Naive thymus-derived CD8-positive, alpha-beta T cell (primary cell): ENCODE measurements at regions not wholly inside any gene's neighbourhood (a gene's known extent, or its start where the extent isn't known, plus 50 kb on each side); places are given as distances from the start of the nearest gene placed in this dataset.

Experiments used
- ATAC-seq, 2 donors: fragments of 150-1000 bp; cut with Tn5 transposase in 1 of 2; sonication (Bioruptor Pico), chemical (Tn5 transposase) in 1 of 2; 1 replicate in 1 of 2; 2 replicates in 1 of 2; pipeline ENCODE4 v1.10.0; 2021; ENCODE audit warnings: mild to moderate bottlenecking in 2 of 2, moderate library complexity in 2 of 2
- POLR2A ChIA-PET: fragments of 350-600 bp; sonication (Branson Sonifier 250); formaldehyde crosslinking; loops from one replicate; lab custom pipeline; 2021; ENCODE audit warnings: antibody characterized with exemption; lab: Charles Lee
- DNase-seq, 10 donors: peaks; one replicate each; pipeline versions ENCODE4 v3.0.0 to v3.0.0-alpha.2; 2020 to 2022
- H3K27ac Mint-ChIP-seq, 10 donors: one replicate each; pipeline ENCODE4 v1.8.0; 2020 to 2022; ENCODE audit warnings: mild to moderate bottlenecking in 10 of 10, mixed read lengths in 10 of 10, moderate library complexity in 4 of 10, inconsistent platforms in 1 of 10
- H3K27me3 Mint-ChIP-seq, 5 donors: one replicate each; pipeline ENCODE4 v1.8.0; 2021 to 2022; ENCODE audit warnings: mixed read lengths in 5 of 5
- H3K36me3 Mint-ChIP-seq, 3 donors: one replicate each; pipeline ENCODE4 v1.8.0; 2020 to 2022; ENCODE audit warnings: mixed read lengths in 3 of 3, mild to moderate bottlenecking in 2 of 3, inconsistent platforms in 1 of 3
- H3K4me1 Mint-ChIP-seq, 4 donors: one replicate each; pipeline ENCODE4 v1.8.0; 2021 to 2022; ENCODE audit warnings: mixed read lengths in 4 of 4
- H3K4me3 Mint-ChIP-seq, 10 donors: one replicate each; pipeline ENCODE4 v1.8.0; 2020 to 2022; ENCODE audit warnings: mild to moderate bottlenecking in 10 of 10, mixed read lengths in 10 of 10, moderate library complexity in 6 of 10, inconsistent platforms in 1 of 10
- H3K9me3 Mint-ChIP-seq, 9 donors: one replicate each; pipeline ENCODE4 v1.8.0; 2020 to 2022; ENCODE audit warnings: mixed read lengths in 9 of 9, mild to moderate bottlenecking in 3 of 9, inconsistent platforms in 1 of 9, moderate library complexity in 1 of 9

DNA sequence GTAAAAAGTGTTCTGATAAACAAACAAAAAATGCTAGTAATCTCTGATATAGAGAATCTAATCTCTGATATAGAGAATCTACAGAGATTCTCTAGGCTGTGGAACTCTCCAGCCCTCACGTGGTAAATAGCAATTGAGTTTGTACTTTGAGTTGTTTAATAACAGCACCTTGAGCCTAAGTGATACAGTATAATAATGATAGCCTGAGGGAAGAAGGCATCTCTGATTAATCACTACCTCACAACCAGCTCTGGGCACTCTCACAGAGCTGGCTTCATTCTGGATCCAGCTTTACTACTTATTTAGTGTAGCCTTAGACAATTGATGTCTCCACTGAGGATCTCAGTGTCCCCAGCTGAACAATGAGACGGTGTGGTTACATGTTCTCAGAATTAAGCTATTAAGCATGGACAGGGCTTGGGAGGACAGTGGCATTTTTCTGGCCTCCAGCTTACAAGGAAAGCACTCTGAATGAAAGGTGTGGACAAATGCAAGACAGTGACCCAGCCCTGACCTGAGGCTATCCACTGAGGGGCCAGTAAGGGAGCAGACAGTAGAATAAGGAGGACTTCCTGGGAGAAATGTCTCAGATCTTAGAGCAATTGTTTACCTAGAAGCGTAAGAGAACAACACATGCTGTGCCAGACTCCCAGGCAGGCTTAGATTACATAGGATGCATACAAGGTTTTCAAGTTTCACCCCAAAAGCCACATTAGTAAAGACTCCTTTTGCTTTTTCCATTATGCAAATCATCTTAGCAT, 88.7 kb upstream of the DRD2 start:
- ATAC-seq = no peak
- peaks cover 5 to 38% (median 17%) of the 10 kb centered on the region in 5 donors for H3K27me3 Mint-ChIP-seq
- no peaks in the 10 kb centered on the region for H3K4me1 Mint-ChIP-seq
- POLR2A ChIA-PET = no interaction called here
- H3K4me3 Mint-ChIP-seq = no peak overlapping the region
- H3K36me3 Mint-ChIP-seq = no peaks in the 10 kb centered on the region
- H3K27ac Mint-ChIP-seq = no peak overlapping the region
- DNase-seq = no peak
- no peaks in the 10 kb centered on the region for H3K9me3 Mint-ChIP-seq

DNA sequence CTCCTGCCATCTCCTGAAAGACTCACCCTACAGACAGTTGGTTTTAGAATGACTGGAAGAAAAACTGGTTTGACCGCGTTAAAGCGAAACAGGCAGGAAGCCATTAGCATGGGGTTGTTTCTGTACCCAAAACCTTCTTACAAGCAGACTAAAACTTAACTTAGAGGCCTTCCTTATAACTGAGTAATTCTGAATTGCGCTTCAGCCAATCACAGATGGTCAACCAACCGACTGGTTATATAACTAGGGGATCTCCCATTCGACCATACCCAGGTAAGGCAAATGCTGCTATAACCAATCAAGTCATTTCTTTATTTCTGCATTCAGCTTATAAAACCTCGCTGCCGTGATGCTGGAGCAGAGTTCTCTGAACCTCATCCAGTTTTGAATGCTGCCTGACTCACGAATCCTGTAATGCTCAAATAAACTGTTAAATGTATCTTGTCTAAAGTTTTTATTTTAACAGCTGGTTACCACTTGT, 87.8 kb upstream of the DRD2 start:
- H3K36me3 Mint-ChIP-seq = no peaks in the 10 kb centered on the region
- H3K4me1 Mint-ChIP-seq = no peaks in the 10 kb centered on the region
- no peaks in the 10 kb centered on the region for H3K9me3 Mint-ChIP-seq
- ATAC-seq (no peak), DNase-seq (no peak)
- no peak overlapping the region for H3K4me3 Mint-ChIP-seq
- POLR2A ChIA-PET = no interaction called here
- no peak overlapping the region for H3K27ac Mint-ChIP-seq
- peaks cover 5 to 36% (median 14%) of the 10 kb centered on the region in 5 donors for H3K27me3 Mint-ChIP-seq

GRCh38 chr11:113562576-113562975, 87.4 kb upstream of the DRD2 start:
- Mint-ChIP-seq H3K27ac (no peak overlapping the region), H3K9me3 (no peaks in the 10 kb centered on the region), H3K4me1 (no peaks in the 10 kb centered on the region), H3K36me3 (no peaks in the 10 kb centered on the region), H3K27me3 (peaks cover 5 to 31% (median 11%) of the 10 kb centered on the region in 5 donors), H3K4me3 (no peak overlapping the region)
- POLR2A ChIA-PET = no interaction called here
- ATAC-seq = no peak
- DNase-seq = no peak

- Mint-ChIP-seq H3K27me3 (peaks cover 0 to 14% (median 2%) of the 10 kb centered on the region in 5 donors), H3K27ac (no peak overlapping the region), H3K9me3 (no peaks in the 10 kb centered on the region), H3K4me3 (no peak overlapping the region), H3K4me1 (no peaks in the 10 kb centered on the region), H3K36me3 (no peaks in the 10 kb centered on the region)
- ATAC-seq = no peak
- POLR2A ChIA-PET = no interaction called here
- no peak for DNase-seq
Measured at GRCh38 chr11:113557926-113558325, 82.7 kb upstream of the DRD2 start.

- Mint-ChIP-seq H3K4me1 (no peaks in the 10 kb centered on the region), H3K4me3 (no peak overlapping the region), H3K27me3 (peaks cover 3 to 30% (median 6%) of the 10 kb centered on the region in 5 donors), H3K9me3 (no peaks in the 10 kb centered on the region), H3K27ac (no peak overlapping the region), H3K36me3 (no peaks in the 10 kb centered on the region)
- DNase-seq (no peak), ATAC-seq (no peak)
- POLR2A ChIA-PET = no interaction called here
Measured at GRCh38 chr11:113556036-113556435, 80.8 kb upstream of the DRD2 start.

GRCh38 chr11:113555071-113555619, 79.9 kb upstream of the DRD2 start:
- Mint-ChIP-seq H3K27me3 (peaks cover 7 to 39% (median 9%) of the 10 kb centered on the region in 5 donors), H3K4me1 (no peaks in the 10 kb centered on the region), H3K9me3 (no peaks in the 10 kb centered on the region), H3K36me3 (no peaks in the 10 kb centered on the region), H3K4me3 (no peak overlapping the region), H3K27ac (no peak overlapping the region)
- POLR2A ChIA-PET = no interaction called here
- ATAC-seq (no peak), DNase-seq (no peak)

DNA sequence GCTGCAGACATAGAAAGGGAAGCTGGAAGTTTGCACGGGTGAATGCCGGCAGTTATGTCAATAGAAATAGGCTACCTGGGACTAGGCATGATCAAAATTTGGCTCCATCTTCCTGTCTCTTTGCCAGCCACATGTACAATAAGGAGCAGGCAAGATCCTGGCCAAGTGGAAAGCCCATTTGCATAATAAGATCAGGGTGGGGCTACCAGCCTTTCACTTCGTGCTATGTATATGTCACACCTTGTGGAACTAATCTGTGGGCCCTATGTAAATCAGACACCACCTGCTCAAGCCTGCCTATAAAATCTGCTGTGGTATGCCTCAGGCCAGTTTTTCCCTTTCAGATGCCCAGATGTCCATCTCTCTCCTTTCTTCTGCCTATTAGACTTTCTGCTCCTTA, 79.3 kb upstream of the DRD2 start:
- Mint-ChIP-seq H3K4me3 (no peak overlapping the region), H3K36me3 (no peaks in the 10 kb centered on the region), H3K27ac (no peak overlapping the region), H3K9me3 (no peaks in the 10 kb centered on the region), H3K4me1 (no peaks in the 10 kb centered on the region), H3K27me3 (peaks cover 7 to 45% (median 13%) of the 10 kb centered on the region in 5 donors)
- POLR2A ChIA-PET = no interaction called here
- DNase-seq (no peak), ATAC-seq (no peak)

GRCh38 chr11:113553915-113554314, 78.7 kb upstream of the DRD2 start:
- no peak overlapping the region for H3K4me3 Mint-ChIP-seq
- no peak for DNase-seq
- no peaks in the 10 kb centered on the region for H3K4me1 Mint-ChIP-seq
- no peak for ATAC-seq
- no peaks in the 10 kb centered on the region for H3K9me3 Mint-ChIP-seq
- no peak overlapping the region for H3K27ac Mint-ChIP-seq
- POLR2A ChIA-PET = no interaction called here
- peaks cover 8 to 51% (median 18%) of the 10 kb centered on the region in 5 donors for H3K27me3 Mint-ChIP-seq
- no peaks in the 10 kb centered on the region for H3K36me3 Mint-ChIP-seq

DNA sequence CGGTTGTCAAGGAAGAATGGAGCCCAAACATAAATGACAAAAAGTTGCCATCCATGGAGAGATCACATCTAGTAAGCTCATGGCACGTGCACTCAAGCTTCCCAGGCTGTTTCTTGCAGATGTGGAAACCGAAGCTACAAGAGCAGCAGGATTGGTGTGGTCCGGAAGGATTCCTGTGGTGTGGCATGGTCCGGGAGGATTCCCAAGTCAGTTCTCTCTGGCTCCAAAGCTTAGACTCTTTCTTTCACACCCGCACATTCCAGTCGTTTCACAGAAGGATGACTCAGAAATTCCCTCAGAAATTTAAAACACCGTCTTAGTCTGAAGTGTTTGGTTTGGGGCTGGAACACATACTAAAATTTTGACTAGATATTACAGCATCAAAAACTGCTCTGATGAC, 78.0 kb upstream of the DRD2 start:
- POLR2A ChIA-PET = no interaction called here
- Mint-ChIP-seq H3K27me3 (peaks cover 8 to 55% (median 19%) of the 10 kb centered on the region in 5 donors), H3K36me3 (no peaks in the 10 kb centered on the region), H3K27ac (no peak overlapping the region), H3K4me3 (no peak overlapping the region), H3K9me3 (no peaks in the 10 kb centered on the region), H3K4me1 (no peaks in the 10 kb centered on the region)
- ATAC-seq (no peak), DNase-seq (no peak)

- H3K27me3 Mint-ChIP-seq = peaks cover 12 to 63% (median 23%) of the 10 kb centered on the region in 5 donors
- DNase-seq (no peak), ATAC-seq (no peak)
- no peak overlapping the region for H3K27ac Mint-ChIP-seq
- H3K36me3 Mint-ChIP-seq = no peaks in the 10 kb centered on the region
- POLR2A ChIA-PET = no interaction called here
- H3K4me3 Mint-ChIP-seq = no peak overlapping the region
- H3K9me3 Mint-ChIP-seq = no peaks in the 10 kb centered on the region
- no peaks in the 10 kb centered on the region for H3K4me1 Mint-ChIP-seq
Measured at GRCh38 chr11:113552271-113552670, 77.1 kb upstream of the DRD2 start.

DNA sequence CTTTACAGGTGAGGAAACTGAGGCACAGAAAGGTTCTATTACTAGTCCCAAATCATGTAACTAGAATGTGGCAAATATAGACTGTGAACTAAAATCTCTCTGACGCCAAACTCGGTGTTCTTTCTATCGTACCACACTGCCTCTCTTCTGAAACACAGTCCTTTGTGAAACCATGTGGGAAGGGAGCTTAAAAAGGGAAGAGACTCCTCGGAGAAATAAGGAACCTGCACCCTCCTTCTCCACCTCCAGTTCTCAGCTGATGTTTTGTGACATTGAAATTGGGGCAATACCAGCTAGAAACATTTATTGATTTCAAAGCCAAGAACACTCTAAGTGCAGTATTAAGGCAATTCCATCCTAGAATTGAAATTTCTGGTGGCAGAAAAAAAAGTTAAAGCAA, 76.4 kb upstream of the DRD2 start:
- DNase-seq = no peak
- Mint-ChIP-seq H3K4me3 (no peak overlapping the region), H3K9me3 (no peaks in the 10 kb centered on the region), H3K27ac (no peak overlapping the region), H3K27me3 (peaks cover 12 to 59% (median 23%) of the 10 kb centered on the region in 5 donors), H3K36me3 (no peaks in the 10 kb centered on the region), H3K4me1 (no peaks in the 10 kb centered on the region)
- POLR2A ChIA-PET = no interaction called here
- no peak for ATAC-seq

DNA sequence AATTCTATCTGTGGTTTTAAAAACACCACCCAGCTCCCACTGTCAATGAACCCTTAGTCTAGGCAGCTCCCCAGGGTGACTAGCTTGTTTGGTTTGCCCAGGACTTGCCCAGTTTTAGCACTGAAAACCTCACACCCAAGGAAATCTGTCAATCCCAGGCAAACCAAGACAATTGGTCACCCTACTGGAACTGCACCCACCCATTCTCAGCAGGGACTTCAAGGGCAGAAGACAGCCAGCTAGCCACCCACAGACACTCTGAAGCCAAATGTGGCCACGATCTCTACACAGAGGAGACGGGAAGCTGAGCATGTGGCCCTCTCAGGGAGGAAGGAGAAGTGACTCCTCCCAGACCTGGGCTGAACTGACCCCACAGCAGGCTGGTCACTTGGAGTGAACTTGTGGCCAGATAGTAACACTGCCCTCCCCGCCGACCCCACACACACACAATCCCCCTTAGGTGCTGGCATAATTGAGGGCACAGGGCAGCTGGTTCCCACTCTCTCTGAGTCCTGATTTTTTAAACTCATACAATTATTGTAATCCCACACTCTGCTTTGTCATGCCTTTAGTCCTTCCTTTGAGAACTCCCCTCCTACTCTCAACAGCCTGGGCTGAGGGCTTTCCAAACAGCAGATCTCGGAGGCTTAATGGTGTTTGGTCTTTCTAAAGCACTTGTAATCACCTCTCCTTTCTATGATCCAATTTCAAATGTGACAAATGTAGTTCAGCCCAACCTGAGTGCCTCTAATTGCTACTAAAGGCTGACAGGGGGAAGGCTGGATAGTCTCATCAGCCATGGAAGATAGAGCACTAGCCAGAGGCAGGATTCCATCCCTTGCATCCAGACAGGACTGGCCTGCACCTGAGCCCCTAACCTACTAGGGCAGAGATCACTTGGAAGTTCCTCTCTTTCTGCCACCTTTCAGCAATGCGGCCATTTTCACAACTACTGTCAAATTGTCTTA, 74.7 kb upstream of the DRD2 start:
- POLR2A ChIA-PET = no interaction called here

DNA sequence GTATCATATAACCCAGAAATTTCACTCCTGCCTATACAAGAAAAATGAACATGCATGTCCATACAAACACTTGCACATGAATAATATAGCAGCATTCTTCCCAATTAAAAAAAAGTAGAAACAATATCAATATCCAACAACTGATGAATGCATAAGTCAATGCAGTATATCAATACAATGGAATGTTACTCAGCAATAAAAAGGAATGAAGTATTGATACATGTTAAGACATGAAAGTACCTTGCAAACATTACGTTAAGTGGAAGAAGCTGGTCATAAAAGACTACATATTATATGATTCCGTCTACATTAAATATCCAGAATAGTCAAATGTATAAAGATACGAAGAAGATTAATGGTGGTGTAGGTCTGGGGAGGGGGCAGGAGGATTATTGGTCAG, 73.9 kb upstream of the DRD2 start:
- peaks cover 10 to 61% (median 31%) of the 10 kb centered on the region in 5 donors for H3K27me3 Mint-ChIP-seq
- no peaks in the 10 kb centered on the region for H3K36me3 Mint-ChIP-seq
- DNase-seq = no peak
- no peak overlapping the region for H3K4me3 Mint-ChIP-seq
- POLR2A ChIA-PET = no interaction called here
- H3K27ac Mint-ChIP-seq = no peak overlapping the region
- ATAC-seq = no peak
- H3K4me1 Mint-ChIP-seq = no peaks in the 10 kb centered on the region
- H3K9me3 Mint-ChIP-seq = no peaks in the 10 kb centered on the region

More for the DNA sequence above, 74.7 kb upstream of the DRD2 start:
- Mint-ChIP-seq H3K9me3 (no peaks in the 10 kb centered on the region), H3K36me3 (no peaks in the 10 kb centered on the region), H3K4me3 (no peak overlapping the region), H3K27me3 (peaks cover 12 to 59% (median 31%) of the 10 kb centered on the region in 5 donors), H3K4me1 (no peaks in the 10 kb centered on the region), H3K27ac (no peak overlapping the region)
- no peak for DNase-seq
- no peak for ATAC-seq
